ENCODE measurements at regions not wholly inside any gene's neighbourhood (a gene's known extent, or its start where the extent isn't known, plus 50 kb on each side); places are given as distances from the start of the nearest gene placed in this dataset.

- TF ChIP-seq CEBPB (IDR thresholded peaks at IDR 0.05; ENCODE audit: borderline replicate concordance in 1 of 2, low read depth in 2 of 2, low read length in 2 of 2) (no peak), KAT2A (conservative IDR thresholded peaks at IDR 0.05; ENCODE audit: control insufficient read depth, low read depth, low read length) (no peak), SKIL (IDR thresholded peaks at IDR 0.05; ENCODE audit: low read depth, poor library complexity, severe bottlenecking) (no peak), SP1 (IDR thresholded peaks at IDR 0.05; ENCODE audit: low read depth, low read length) (no peak), IRF3 (IDR thresholded peaks at IDR 0.05) (no peak), ZBTB11 (CRISPR knock-in tag; IDR thresholded peaks at IDR 0.05) (no peak)
Measured at GRCh38 chr13:72405441-72405840, 322.0 kb downstream of the MZT1 start (continued).
